Hepatocyte (in vitro differentiated cells): ENCODE measurements at regions not wholly inside any gene's neighbourhood (a gene's known extent, or its start where the extent isn't known, plus 50 kb on each side); places are given as distances from the start of the nearest gene placed in this dataset.

Source experiments
- EZH2 ChIP-seq: fragments of 200-600 bp; sonication (generic); IDR thresholded peaks from 2 replicates; pipeline ENCODE4 v1.6.1; 2016; ENCODE audit warnings: antibody characterized with exemption, mild to moderate bottlenecking, borderline replicate concordance
- EZH2phosphoT487 ChIP-seq: fragments of 200-600 bp; sonication (generic); IDR thresholded peaks from one replicate; pipeline ENCODE4 v1.6.1; 2018; ENCODE audit warnings: antibody characterized with exemption, mild to moderate bottlenecking, low read depth, moderate library complexity; ENCODE audit not compliant: unreplicated experiment, severe bottlenecking
- TF ChIP-seq, protein P1 (sequence below): fragments of 200-600 bp; sonication (generic); IDR thresholded peaks from 2 replicates; pipeline ENCODE4 v1.5.1; 2016; ENCODE audit warnings: antibody characterized with exemption, mild to moderate bottlenecking; ENCODE audit not compliant: poor library complexity

DNA sequence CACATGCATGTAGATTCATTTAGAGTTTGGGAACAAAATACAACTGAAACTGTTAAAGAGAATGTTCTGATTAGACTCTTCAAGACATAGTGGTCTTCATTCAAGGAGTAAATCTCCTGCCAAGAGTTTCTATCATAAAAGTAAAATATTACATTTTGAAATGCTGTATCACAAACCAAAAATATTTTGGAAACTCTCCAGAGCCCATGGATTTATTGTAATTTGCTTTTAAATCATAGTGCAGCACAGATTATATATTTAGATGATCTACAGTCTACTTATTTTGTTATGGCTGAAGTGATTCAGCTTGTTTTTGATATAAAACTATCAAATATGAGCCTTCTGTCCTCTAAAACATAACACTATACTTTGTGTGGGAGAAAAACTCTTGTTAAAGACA, 105.3 kb downstream of the DISP1 start:
- TF ChIP-seq, protein P1, sequence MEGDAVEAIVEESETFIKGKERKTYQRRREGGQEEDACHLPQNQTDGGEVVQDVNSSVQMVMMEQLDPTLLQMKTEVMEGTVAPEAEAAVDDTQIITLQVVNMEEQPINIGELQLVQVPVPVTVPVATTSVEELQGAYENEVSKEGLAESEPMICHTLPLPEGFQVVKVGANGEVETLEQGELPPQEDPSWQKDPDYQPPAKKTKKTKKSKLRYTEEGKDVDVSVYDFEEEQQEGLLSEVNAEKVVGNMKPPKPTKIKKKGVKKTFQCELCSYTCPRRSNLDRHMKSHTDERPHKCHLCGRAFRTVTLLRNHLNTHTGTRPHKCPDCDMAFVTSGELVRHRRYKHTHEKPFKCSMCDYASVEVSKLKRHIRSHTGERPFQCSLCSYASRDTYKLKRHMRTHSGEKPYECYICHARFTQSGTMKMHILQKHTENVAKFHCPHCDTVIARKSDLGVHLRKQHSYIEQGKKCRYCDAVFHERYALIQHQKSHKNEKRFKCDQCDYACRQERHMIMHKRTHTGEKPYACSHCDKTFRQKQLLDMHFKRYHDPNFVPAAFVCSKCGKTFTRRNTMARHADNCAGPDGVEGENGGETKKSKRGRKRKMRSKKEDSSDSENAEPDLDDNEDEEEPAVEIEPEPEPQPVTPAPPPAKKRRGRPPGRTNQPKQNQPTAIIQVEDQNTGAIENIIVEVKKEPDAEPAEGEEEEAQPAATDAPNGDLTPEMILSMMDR = no peak
- TF ChIP-seq EZH2 = no peak
- TF ChIP-seq EZH2phosphoT487 = no peak
